Colonic mucosa (tissue), 4 donors: ENCODE measurements at regions not wholly inside any gene's neighbourhood (a gene's known extent, or its start where the extent isn't known, plus 50 kb on each side); places are given as distances from the start of the nearest gene placed in this dataset.

Experiments
- DNase-seq: peaks from one replicate; pipeline ENCODE4 v3.0.0-alpha.2; 2020
- H3K27ac ChIP-seq: fragments of 200-600 bp; one replicate; pipeline ENCODE4 v1.8.0; 2021
- H3K27me3 ChIP-seq: fragments of 200-600 bp; one replicate; pipeline ENCODE4 v1.8.0; 2021
- H3K36me3 ChIP-seq: fragments of 200-600 bp; one replicate; pipeline ENCODE4 v1.8.0; 2021
- H3K4me1 ChIP-seq: fragments of 200-600 bp; one replicate; pipeline ENCODE4 v1.8.0; 2021; ENCODE audit warnings: mild to moderate bottlenecking
- H3K4me3 ChIP-seq: fragments of 200-600 bp; one replicate; pipeline ENCODE4 v1.8.0; 2021
- H3K9ac ChIP-seq, 2 donors: one replicate each; pipeline ENCODE4 v1.7.0; 2013; ENCODE audit warnings: control low read depth in 2 of 2, low read depth in 2 of 2, low read length in 2 of 2
- H3K9me3 ChIP-seq: fragments of 200-600 bp; one replicate; pipeline ENCODE4 v1.8.0; 2021
- CTCF ChIP-seq: fragments of 200-600 bp; IDR thresholded peaks from one replicate; pipeline ENCODE4 v1.8.0; 2022; ENCODE audit warnings: antibody characterized with exemption, mild to moderate bottlenecking
- intact Hi-C: fragments of 100-400 bp; cut with DNase I; formaldehyde crosslinking; loops from one replicate; pipeline ENCODE4 v1.14.1; 2022
- donor health status: healthy.
- donor health status: DM: no; HTN: no; CAD: no.
- donor health status: DM: no; HTN: no; CAD: no.

- Histone ChIP-seq H3K4me3 (no peak overlapping the region), H3K9ac (no peak overlapping the region), H3K9me3 (no peaks in the 10 kb centered on the region), H3K27ac (no peak overlapping the region), H3K36me3 (no peaks in the 10 kb centered on the region), H3K4me1 (peaks cover 20% of the 10 kb centered on the region), H3K27me3 (no peaks in the 10 kb centered on the region)
- no peak for TF ChIP-seq CTCF
- intact Hi-C loops: no loop called here
- no peak for DNase-seq
These were observed 427.8 kb upstream of the C2CD4B start for GRCh38 chr15:62592920-62593319.

- intact Hi-C loops: no loop called here
- peaks cover 20% of the 10 kb centered on the region for H3K4me1 ChIP-seq
- no peak for DNase-seq
- H3K36me3 ChIP-seq: no peaks in the 10 kb centered on the region
- no peaks in the 10 kb centered on the region for H3K27me3 ChIP-seq
- H3K4me3 ChIP-seq: no peak overlapping the region
- H3K9me3 ChIP-seq: no peaks in the 10 kb centered on the region
- no peak overlapping the region for H3K27ac ChIP-seq
- no peak for TF ChIP-seq CTCF
- no peak overlapping the region for H3K9ac ChIP-seq
These were observed 428.8 kb upstream of the C2CD4B start for GRCh38 chr15:62593681-62594399.

GRCh38 chr15:62598217-62598616 lies 433.1 kb upstream of the C2CD4B start:
- no peak for TF ChIP-seq CTCF
- H3K36me3 ChIP-seq: no peaks in the 10 kb centered on the region
- no peaks in the 10 kb centered on the region for H3K27me3 ChIP-seq
- DNase-seq: no peak
- intact Hi-C loops: no loop called here
- H3K4me3 ChIP-seq: no peak overlapping the region
- no peaks in the 10 kb centered on the region for H3K9me3 ChIP-seq
- peaks cover 8% of the 10 kb centered on the region for H3K4me1 ChIP-seq
- no peak overlapping the region for H3K9ac ChIP-seq
- H3K27ac ChIP-seq: no peak overlapping the region

- no peak for TF ChIP-seq CTCF
- peaks cover 6% of the 10 kb centered on the region for H3K4me1 ChIP-seq
These were observed 435.0 kb upstream of the C2CD4B start for GRCh38 chr15:62599791-62600777.

GRCh38 chr15:62601777-62602545 lies 436.9 kb upstream of the C2CD4B start:
- intact Hi-C loops: no loop called here
- Histone ChIP-seq H3K4me1 (peaks cover 6% of the 10 kb centered on the region), H3K9me3 (no peaks in the 10 kb centered on the region), H3K36me3 (no peaks in the 10 kb centered on the region), H3K27me3 (no peaks in the 10 kb centered on the region), H3K4me3 (no peak overlapping the region), H3K27ac (no peak overlapping the region), H3K9ac (no peak overlapping the region)
- TF ChIP-seq CTCF: no peak
- no peak for DNase-seq

More at GRCh38 chr15:62599791-62600777, 435.0 kb upstream of the C2CD4B start:
- Histone ChIP-seq H3K27me3 (no peaks in the 10 kb centered on the region), H3K27ac (no peak overlapping the region), H3K4me3 (no peak overlapping the region), H3K36me3 (no peaks in the 10 kb centered on the region), H3K9ac (no peak overlapping the region), H3K9me3 (no peaks in the 10 kb centered on the region)
- intact Hi-C loops: no loop called here
- no peak for DNase-seq
